RWPE2 (cell line): ENCODE measurements at regions not wholly inside any gene's neighbourhood (a gene's known extent, or its start where the extent isn't known, plus 50 kb on each side); places are given as distances from the start of the nearest gene placed in this dataset.

Experiments
- ATAC-seq: fragments of 200-7000 bp; cut with Tn5 transposase; 3 replicates; pipeline ENCODE4 v1.9.1; 2021; ENCODE audit warnings: low read depth
- DNase-seq: peaks from one replicate; pipeline ENCODE4 v3.0.0-alpha.2; 2020; ENCODE audit warnings: low spot score
- H3K27ac ChIP-seq: fragments of 450-650 bp; 2 replicates; pipeline ENCODE4 v1.5.1; 2017; ENCODE audit warnings: mild to moderate bottlenecking; ENCODE audit not compliant: poor library complexity, severe bottlenecking
- H3K27me3 ChIP-seq: fragments of 250-450 bp; sonication (Bioruptor Pico); 2 replicates; pipeline ENCODE4 v1.5.1; 2021; ENCODE audit warnings: mild to moderate bottlenecking, moderate library complexity; ENCODE audit not compliant: insufficient read depth, poor library complexity, severe bottlenecking
- H3K36me3 ChIP-seq: fragments of 250-450 bp; sonication (Bioruptor Pico); 2 replicates; pipeline ENCODE4 v1.5.1; 2020; ENCODE audit warnings: low read depth, mild to moderate bottlenecking, moderate library complexity
- H3K4me1 ChIP-seq: fragments of 250-450 bp; sonication (Bioruptor Pico); 2 replicates; pipeline ENCODE4 v1.5.1; 2021; ENCODE audit warnings: mild to moderate bottlenecking, moderate library complexity; ENCODE audit not compliant: insufficient read depth, poor library complexity, severe bottlenecking
- H3K4me3 ChIP-seq: fragments of 250-450 bp; sonication (Bioruptor Pico); 2 replicates; pipeline ENCODE4 v1.5.1; 2021; ENCODE audit warnings: mild to moderate bottlenecking, moderate library complexity; ENCODE audit not compliant: severe bottlenecking
- H3K9me3 ChIP-seq: fragments of 250-450 bp; sonication (Bioruptor Pico); 2 replicates; pipeline ENCODE4 v1.5.1; 2021; ENCODE audit warnings: mild to moderate bottlenecking, moderate library complexity; ENCODE audit not compliant: severe bottlenecking
- CTCF ChIP-seq: fragments of 450-650 bp; IDR thresholded peaks from one replicate; pipeline ENCODE4 v1.5.1; 2017; ENCODE audit warnings: mild to moderate bottlenecking, moderate library complexity; ENCODE audit not compliant: poor library complexity, severe bottlenecking

- DNase-seq (no peak), ATAC-seq (no peak)
- Histone ChIP-seq H3K4me3 (no peak overlapping the region), H3K4me1 (peaks cover 8% of the 10 kb centered on the region), H3K36me3 (no peaks in the 10 kb centered on the region), H3K27ac (no peak overlapping the region), H3K27me3 (no peaks in the 10 kb centered on the region), H3K9me3 (peaks cover 2% of the 10 kb centered on the region)
- no peak for TF ChIP-seq CTCF
Observed at GRCh38 chr2:236641051-236641726, 71.6 kb downstream of the ACKR3 start.

- TF ChIP-seq CTCF, result no peak
- peak overlapping the region; percentile 48 for H3K27ac ChIP-seq
Observed at GRCh38 chr2:236642125-236642524, 72.5 kb downstream of the ACKR3 start.

GRCh38 chr2:236642584-236643291 is 73.1 kb downstream of the ACKR3 start:
- Histone ChIP-seq H3K4me1 (peaks cover 8% of the 10 kb centered on the region), H3K36me3 (no peaks in the 10 kb centered on the region), H3K27ac (peak overlapping the region; percentile 48), H3K9me3 (peaks cover 2% of the 10 kb centered on the region), H3K4me3 (no peak overlapping the region), H3K27me3 (no peaks in the 10 kb centered on the region)
- DNase-seq, result no peak
- TF ChIP-seq CTCF, result no peak
- peak; percentile 81 for ATAC-seq

More at GRCh38 chr2:236642125-236642524, 72.5 kb downstream of the ACKR3 start:
- no peaks in the 10 kb centered on the region for H3K36me3 ChIP-seq
- ATAC-seq, result no peak
- H3K9me3 ChIP-seq, result peaks cover 2% of the 10 kb centered on the region
- no peak for DNase-seq
- H3K4me3 ChIP-seq, result no peak overlapping the region
- H3K4me1 ChIP-seq, result peaks cover 8% of the 10 kb centered on the region
- H3K27me3 ChIP-seq, result no peaks in the 10 kb centered on the region

GRCh38 chr2:236643480-236643879 is 73.9 kb downstream of the ACKR3 start:
- no peak for DNase-seq
- peaks cover 8% of the 10 kb centered on the region for H3K4me1 ChIP-seq

More at GRCh38 chr2:236643480-236643879, 73.9 kb downstream of the ACKR3 start:
- Histone ChIP-seq H3K36me3 (no peaks in the 10 kb centered on the region), H3K9me3 (peaks cover 2% of the 10 kb centered on the region), H3K4me3 (no peak overlapping the region), H3K27me3 (no peaks in the 10 kb centered on the region), H3K27ac (peak overlapping the region; percentile 48)
- TF ChIP-seq CTCF, result no peak
- no peak for ATAC-seq
